ENCODE measurements at regions not wholly inside any gene's neighbourhood (a gene's known extent, or its start where the extent isn't known, plus 50 kb on each side); places are given as distances from the start of the nearest gene placed in this dataset. TPM values are rescaled to one million over a fixed set of nuclear protein-coding genes. Genes with fewer than 3 reads are reported as not detected.

GRCh38 chr20:61193164-61193563 is 58.9 kb upstream of the CDH4 start:
- TF ChIP-seq POLR2AphosphoS5 (IDR thresholded peaks at IDR 0.05; ENCODE audit: low read depth, low read length) (no peak), SIN3A (IDR thresholded peaks at IDR 0.05; ENCODE audit: borderline replicate concordance, insufficient read depth, low read depth, low read length) (no peak), TCF7L2 (IDR thresholded peaks at IDR 0.05; ENCODE audit: low read depth, low read length) (no peak), CTCF (IDR thresholded peaks at IDR 0.05) (no peak)
- H3K36me3 ChIP-seq (ENCODE audit: control insufficient read depth, insufficient read depth, low read length) = no peaks in the 10 kb centered on the region
- no peaks in the 10 kb centered on the region; the same call in 1 of the 2 replicates for H3K27me3 ChIP-seq (ENCODE audit: control insufficient read depth, insufficient read depth, low read length)
- H3K4me1 ChIP-seq (ENCODE audit: control insufficient read depth, insufficient read depth, low read length) = no peaks in the 10 kb centered on the region
- no peaks in the 10 kb centered on the region for H3K9me3 ChIP-seq (ENCODE audit: control insufficient read depth, insufficient read depth, low read depth, low read length)
- H3K4me3 ChIP-seq (ENCODE audit: low read depth in 2 of 2, low read length in 2 of 2) = no peak overlapping the region
- BruUV-seq (replicated peaks) = no TSS peak
- DNase-seq (ENCODE audit: low read depth, low spot score) = no peak
- ATAC-seq = no peak
- ChIA-PET CTCF (no interaction called here), POLR2A (no interaction called here)
- intact Hi-C loops (cut with micrococcal nuclease; ENCODE audit: unreplicated experiment) (no loop called here), in situ Hi-C loops (cut with HindIII; ENCODE audit: low pct_unique_long_range_greater_than_20kb, low sequenced_read_pairs) (no loop called here)
- H3K27ac ChIP-seq (ENCODE audit: low read length) = no peak overlapping the region

Small RNA genes lying in the stretch of these regions (microRNA-seq; reads per million reads assigned to microRNA genes)
- gene MIR4533 (ENCODE audit: unreplicated experiment) (not detected), gene MIR548AG2 (ENCODE audit: unreplicated experiment) (not detected), gene MIR646 (ENCODE audit: unreplicated experiment) (not detected)

All from Panc1 (cell line).